ENCODE measurements at regions not wholly inside any gene's neighbourhood (a gene's known extent, or its start where the extent isn't known, plus 50 kb on each side); places are given as distances from the start of the nearest gene placed in this dataset.
"Not testable (repeated sequence)": the region's sequence is repeated elsewhere in the genome, so short reads cannot be mapped to it uniquely, and the experiment has no call there.

GRCh38 chr2:120544522-120544921, 191.1 kb upstream of the GLI2 start (continued):
- TF ChIP-seq ZNF462 (CRISPR knock-in tag; IDR thresholded peaks at IDR 0.05): no peak
- TF ChIP-seq STAT1 (IDR thresholded peaks at IDR 0.05; ENCODE audit: unreplicated experiment): no peak
- no peak for TF ChIP-seq CTCF (conservative IDR thresholded peaks at IDR 0.05; ENCODE audit: low read depth in 2 of 2)
- TF ChIP-seq JUNB (IDR thresholded peaks at IDR 0.05; ENCODE audit: unreplicated experiment): no peak

GRCh38 chr2:120545007-120545406, 190.7 kb upstream of the GLI2 start:
- not testable (repeated sequence) for H3K27ac Mint-ChIP-seq; H3K36me3 Mint-ChIP-seq (ENCODE audit: low read depth); H3K27me3 Mint-ChIP-seq (ENCODE audit: insufficient read depth, low read depth, poor library complexity); H2AFZ ChIP-seq; H3K9me3 Mint-ChIP-seq; H3K4me1 ChIP-seq (ENCODE audit: insufficient read depth); H3K9me2 ChIP-seq (ENCODE audit: insufficient read depth); H4K20me1 ChIP-seq (replicated peaks; ENCODE audit: insufficient read depth); H3K27ac ChIP-seq (ENCODE audit: low read depth); H3K36me3 ChIP-seq (ENCODE audit: insufficient read depth); H3K79me2 ChIP-seq (replicated peaks; ENCODE audit: insufficient read depth); H3K27me3 ChIP-seq (ENCODE audit: insufficient read depth); DNase-seq (ENCODE audit: low spot score); H3K4me3 Mint-ChIP-seq; H3K4me3 ChIP-seq; H3F3A ChIP-seq (replicated peaks; ENCODE audit: low read depth); H3K4me2 ChIP-seq; ATAC-seq
- H3K4me1 Mint-ChIP-seq: peaks cover 21% of the 10 kb centered on the region
